ENCODE measurements at regions not wholly inside any gene's neighbourhood (a gene's known extent, or its start where the extent isn't known, plus 50 kb on each side); places are given as distances from the start of the nearest gene placed in this dataset.

DNA sequence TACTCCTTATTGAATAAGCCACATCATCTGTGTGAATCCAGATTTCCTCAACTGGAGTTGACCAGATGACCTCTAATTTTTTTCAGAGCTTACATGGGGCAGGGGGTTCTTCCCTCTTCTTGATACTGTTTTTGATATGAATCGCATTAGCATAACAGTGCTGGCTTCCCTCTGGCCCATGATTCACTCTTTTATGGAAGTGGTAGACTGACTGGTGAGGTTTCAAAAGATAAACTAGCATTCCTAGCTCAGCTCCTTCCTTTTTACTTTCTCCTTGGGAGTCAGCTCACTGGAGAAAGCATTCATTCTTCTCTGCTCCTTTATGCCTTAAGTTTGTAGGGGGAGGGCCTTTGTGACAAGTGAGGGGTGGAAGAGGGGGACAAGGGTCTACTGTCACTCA is 161.0 kb upstream of the FGF13 start:
- H2AFZ ChIP-seq = no peak overlapping the region
- no peaks in the 10 kb centered on the region for H3K79me2 ChIP-seq (ENCODE audit: insufficient read depth)
- no peaks in the 10 kb centered on the region for H3F3A ChIP-seq (ENCODE audit: insufficient read depth)
- H3K36me3 ChIP-seq (ENCODE audit: low read depth) = no peaks in the 10 kb centered on the region
- H3K4me1 ChIP-seq (ENCODE audit: insufficient read depth) = peaks cover 8% of the 10 kb centered on the region
- peak; percentile 36 for DNase-seq
- no peak overlapping the region for H3K9ac ChIP-seq
- H3K4me3 ChIP-seq = no peak overlapping the region
- in situ Hi-C loops (cut with MboI) = no loop called here
- no peaks in the 10 kb centered on the region for H4K20me1 ChIP-seq (ENCODE audit: insufficient read depth)
- WGBS, 2 experiments (ENCODE audit: low coverage in 1 of 2, low lambda C conversion rate in 2 of 2, missing lambda C conversion rate in 2 of 2) = 58 to 82% methylated on average over 1 of the region's 1 CpG
- H3K27ac ChIP-seq = no peak overlapping the region
- no peak for TF ChIP-seq EZH2 (IDR thresholded peaks at IDR 0.05; ENCODE audit: insufficient read depth, poor library complexity, severe bottlenecking)
- no peak for TF ChIP-seq EZH2phosphoT487 (IDR thresholded peaks at IDR 0.05; ENCODE audit: insufficient read depth, low read depth)
- no peaks in the 10 kb centered on the region for H3K9me2 ChIP-seq (ENCODE audit: insufficient read depth)
- H3K27me3 ChIP-seq (replicated peaks; ENCODE audit: insufficient read depth) = no peaks in the 10 kb centered on the region
- no peaks in the 10 kb centered on the region for H3K9me3 ChIP-seq (ENCODE audit: low read depth)
- H3K4me2 ChIP-seq (ENCODE audit: unreplicated experiment) = no peak overlapping the region

DNA sequence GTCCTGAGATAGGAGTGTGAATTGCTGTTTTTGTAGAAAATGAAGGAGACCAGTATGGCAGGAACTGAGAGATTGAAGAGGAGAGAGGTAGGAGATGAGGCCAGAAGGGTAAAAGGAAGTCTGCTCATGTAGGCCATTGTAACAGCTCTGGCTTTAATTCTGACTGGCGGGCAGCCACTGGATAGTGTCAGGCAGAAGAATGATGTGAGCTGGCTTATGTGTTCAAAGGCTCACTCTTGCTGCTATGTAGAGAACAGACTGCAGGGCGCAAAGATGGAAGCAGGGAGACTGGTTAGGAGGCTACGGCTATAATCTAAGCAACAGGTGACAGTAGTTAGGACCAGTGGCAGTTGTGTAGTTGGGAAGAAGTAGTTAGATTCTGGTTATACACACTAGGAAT is 160.2 kb upstream of the FGF13 start:
- WGBS, 2 experiments (ENCODE audit: low coverage in 1 of 2, low lambda C conversion rate in 2 of 2, missing lambda C conversion rate in 2 of 2) = 90 to 95% methylated on average over 3 of the region's 3 CpGs
- in situ Hi-C loops (cut with MboI) = no loop called here
- H2AFZ ChIP-seq = no peak overlapping the region
- no peaks in the 10 kb centered on the region for H3K27me3 ChIP-seq (replicated peaks; ENCODE audit: insufficient read depth)
- no peak for DNase-seq
- H3K4me1 ChIP-seq (ENCODE audit: insufficient read depth) = peaks cover 7% of the 10 kb centered on the region; the same call in 1 of the 2 replicates
- TF ChIP-seq EZH2phosphoT487 (IDR thresholded peaks at IDR 0.05; ENCODE audit: insufficient read depth, low read depth) (no peak), EZH2 (IDR thresholded peaks at IDR 0.05; ENCODE audit: insufficient read depth, poor library complexity, severe bottlenecking) (no peak)
- H3K4me3 ChIP-seq = no peak overlapping the region
- no peaks in the 10 kb centered on the region for H4K20me1 ChIP-seq (ENCODE audit: insufficient read depth)
- no peaks in the 10 kb centered on the region for H3K9me2 ChIP-seq (ENCODE audit: insufficient read depth)
- H3K27ac ChIP-seq = no peak overlapping the region
- H3K9ac ChIP-seq = no peak overlapping the region
- H3K36me3 ChIP-seq (ENCODE audit: low read depth) = no peaks in the 10 kb centered on the region
- H3F3A ChIP-seq (ENCODE audit: insufficient read depth) = no peaks in the 10 kb centered on the region
- no peaks in the 10 kb centered on the region for H3K9me3 ChIP-seq (ENCODE audit: low read depth)
- no peaks in the 10 kb centered on the region for H3K79me2 ChIP-seq (ENCODE audit: insufficient read depth)
- no peak overlapping the region for H3K4me2 ChIP-seq (ENCODE audit: unreplicated experiment)

DNA sequence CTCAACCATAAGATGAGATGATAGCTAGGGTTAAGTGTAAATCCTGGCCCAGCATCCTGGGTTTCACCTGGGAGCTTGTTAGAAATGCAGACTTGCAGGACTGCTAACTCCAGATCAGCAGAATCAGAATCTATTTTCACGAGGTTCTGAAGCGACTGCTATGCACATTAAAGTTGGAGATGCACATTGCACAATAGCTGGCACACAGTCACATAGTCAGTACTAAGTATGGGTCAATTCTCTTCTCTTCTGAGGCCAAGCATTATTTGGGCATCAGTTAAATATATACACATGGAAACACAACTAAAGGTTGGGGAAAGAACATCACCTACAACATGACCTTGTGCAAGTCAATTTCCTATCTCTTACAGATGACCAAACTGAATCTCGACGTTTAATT is 155.1 kb upstream of the FGF13 start:
- in situ Hi-C loops (cut with MboI) = no loop called here
- 71 to 73% methylated on average over 4 of the region's 4 CpGs for WGBS, 2 experiments (ENCODE audit: low coverage in 1 of 2, low lambda C conversion rate in 2 of 2, missing lambda C conversion rate in 2 of 2)
- Histone ChIP-seq H3K36me3 (ENCODE audit: low read depth) (no peaks in the 10 kb centered on the region), H3F3A (ENCODE audit: insufficient read depth) (no peaks in the 10 kb centered on the region), H3K79me2 (ENCODE audit: insufficient read depth) (no peaks in the 10 kb centered on the region), H3K4me1 (ENCODE audit: insufficient read depth) (no peaks in the 10 kb centered on the region), H3K9me2 (ENCODE audit: insufficient read depth) (no peaks in the 10 kb centered on the region), H3K9ac (no peak overlapping the region), H3K4me3 (no peak overlapping the region), H3K9me3 (ENCODE audit: low read depth) (no peaks in the 10 kb centered on the region), H2AFZ (no peak overlapping the region), H4K20me1 (ENCODE audit: insufficient read depth) (no peaks in the 10 kb centered on the region), H3K27ac (no peak overlapping the region), H3K27me3 (replicated peaks; ENCODE audit: insufficient read depth) (no peaks in the 10 kb centered on the region), H3K4me2 (ENCODE audit: unreplicated experiment) (no peak overlapping the region)
- TF ChIP-seq EZH2phosphoT487 (IDR thresholded peaks at IDR 0.05; ENCODE audit: insufficient read depth, low read depth) = no peak
- TF ChIP-seq EZH2 (IDR thresholded peaks at IDR 0.05; ENCODE audit: insufficient read depth, poor library complexity, severe bottlenecking) = no peak
- no peak for DNase-seq

DNA sequence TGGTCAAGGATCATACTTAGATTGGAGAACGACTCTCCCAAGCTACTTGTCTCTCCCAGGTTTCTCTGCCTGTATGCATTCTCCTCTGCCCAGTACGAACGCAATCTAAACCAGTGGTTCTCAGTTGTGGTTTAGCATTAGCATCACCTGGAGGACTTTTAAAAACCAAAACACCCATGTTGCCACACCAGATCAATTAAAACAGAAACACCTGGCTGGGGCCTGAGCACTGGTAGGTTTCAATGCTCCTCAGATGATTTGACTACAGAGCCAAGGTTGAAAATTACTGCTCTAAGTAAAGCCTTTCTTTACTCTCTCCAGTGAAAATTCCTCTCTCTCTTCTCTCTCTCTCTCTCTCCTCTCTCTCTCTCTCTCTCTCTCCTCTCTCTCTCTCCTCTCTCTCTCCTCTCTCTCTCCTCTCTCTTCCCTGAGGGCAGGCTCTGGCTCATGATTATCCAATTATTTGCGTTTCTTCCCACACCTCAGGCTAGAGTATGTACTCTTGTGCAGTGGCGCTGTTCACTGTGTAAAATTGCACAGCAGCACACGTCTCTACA is 153.7 kb upstream of the FGF13 start:
- Histone ChIP-seq H2AFZ (no peak overlapping the region), H3K4me3 (no peak overlapping the region), H3K9me2 (ENCODE audit: insufficient read depth) (no peaks in the 10 kb centered on the region), H3K27ac (no peak overlapping the region), H3K9me3 (ENCODE audit: low read depth) (no peaks in the 10 kb centered on the region), H3K36me3 (ENCODE audit: low read depth) (no peaks in the 10 kb centered on the region), H3K27me3 (replicated peaks; ENCODE audit: insufficient read depth) (no peaks in the 10 kb centered on the region), H3K4me2 (ENCODE audit: unreplicated experiment) (no peak overlapping the region), H3K4me1 (ENCODE audit: insufficient read depth) (no peaks in the 10 kb centered on the region), H4K20me1 (ENCODE audit: insufficient read depth) (no peaks in the 10 kb centered on the region), H3F3A (ENCODE audit: insufficient read depth) (no peaks in the 10 kb centered on the region), H3K79me2 (ENCODE audit: insufficient read depth) (no peaks in the 10 kb centered on the region), H3K9ac (no peak overlapping the region)
- 91 to 93% methylated on average over 6 of the region's 6 CpGs for WGBS, 2 experiments (ENCODE audit: low coverage in 1 of 2, low lambda C conversion rate in 2 of 2, missing lambda C conversion rate in 2 of 2)
- no peak for DNase-seq
- in situ Hi-C loops (cut with MboI) = no loop called here
- TF ChIP-seq EZH2 (IDR thresholded peaks at IDR 0.05; ENCODE audit: insufficient read depth, poor library complexity, severe bottlenecking) = no peak
- no peak for TF ChIP-seq EZH2phosphoT487 (IDR thresholded peaks at IDR 0.05; ENCODE audit: insufficient read depth, low read depth)

DNA sequence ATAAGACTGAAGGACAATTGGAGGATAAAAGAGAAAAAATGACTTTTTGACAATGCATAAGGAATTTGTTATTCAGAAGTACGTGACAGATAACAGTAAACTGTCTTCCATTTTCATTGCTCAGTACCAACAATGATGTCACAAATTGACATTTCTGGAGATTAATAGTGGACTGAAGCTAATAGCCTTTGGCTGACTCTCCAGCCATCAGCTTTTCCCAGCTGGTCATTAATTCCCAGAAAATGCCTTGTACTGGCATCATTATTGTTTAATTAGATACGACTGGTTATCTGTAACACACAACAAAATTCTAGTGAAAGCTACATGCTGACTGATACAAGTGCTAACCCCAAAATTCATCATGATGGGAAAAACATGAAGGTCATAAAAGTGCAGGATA is 147.9 kb upstream of the FGF13 start:
- Histone ChIP-seq H3F3A (ENCODE audit: insufficient read depth) (peaks cover 26% of the 10 kb centered on the region; the same call in 1 of the 2 replicates), H4K20me1 (ENCODE audit: insufficient read depth) (no peaks in the 10 kb centered on the region), H3K9ac (peak overlapping the region; percentile 62), H3K4me1 (ENCODE audit: insufficient read depth) (peaks cover 36% of the 10 kb centered on the region), H3K4me2 (ENCODE audit: unreplicated experiment) (peak overlapping the region; percentile 51), H3K9me2 (ENCODE audit: insufficient read depth) (no peaks in the 10 kb centered on the region), H3K4me3 (peak overlapping the region; percentile 54), H2AFZ (no peak overlapping the region), H3K9me3 (ENCODE audit: low read depth) (no peaks in the 10 kb centered on the region), H3K27ac (peak overlapping the region; percentile 93), H3K79me2 (ENCODE audit: insufficient read depth) (no peaks in the 10 kb centered on the region), H3K36me3 (ENCODE audit: low read depth) (no peaks in the 10 kb centered on the region), H3K27me3 (replicated peaks; ENCODE audit: insufficient read depth) (no peaks in the 10 kb centered on the region)
- TF ChIP-seq EZH2phosphoT487 (IDR thresholded peaks at IDR 0.05; ENCODE audit: insufficient read depth, low read depth) (no peak), EZH2 (IDR thresholded peaks at IDR 0.05; ENCODE audit: insufficient read depth, poor library complexity, severe bottlenecking) (no peak)
- WGBS, 2 experiments (ENCODE audit: low coverage in 1 of 2, low lambda C conversion rate in 2 of 2, missing lambda C conversion rate in 2 of 2) = 9 to 10% methylated on average over 2 of the region's 2 CpGs
- DNase-seq = peak; percentile 23
- in situ Hi-C loops (cut with MboI) = no loop called here
